K562 (cell line): ENCODE measurements at regions not wholly inside any gene's neighbourhood (a gene's known extent, or its start where the extent isn't known, plus 50 kb on each side); places are given as distances from the start of the nearest gene placed in this dataset.

Experiments used
- EP300 ChIP-seq: IDR thresholded peaks from 2 replicates; pipeline ENCODE4 v1.6.1; 2012; ENCODE audit warnings: low read length, improper control_type of control experiment
- MAFG ChIP-seq: fragments of 450-650 bp; conservative IDR thresholded peaks from 2 replicates; pipeline ENCODE4 v1.6.1; 2016; ENCODE audit warnings: missing genetic modification characterization, missing compliant biosample characterization
- YY1 ChIP-seq, 3 experiments: IDR thresholded peaks; 2 replicates each; pipeline ENCODE4 v1.6.1; 2011; ENCODE audit warnings: low read length in 2 of 3, mild to moderate bottlenecking in 2 of 3, moderate library complexity in 2 of 3, borderline replicate concordance in 1 of 3, control low read depth in 1 of 3, low read depth in 1 of 3; ENCODE audit not compliant: insufficient read depth in 3 of 3, insufficient replicate concordance in 2 of 3, control insufficient read depth in 1 of 3, insufficient read length in 1 of 3; ENCODE audit errors: extremely low read depth in 1 of 3
- TF ChIP-seq, protein P1 (sequence below): sonication (generic); formaldehyde crosslinking; IDR thresholded peaks from 2 replicates; pipeline ENCODE4 v1.8.1; 2022; ENCODE audit warnings: missing genetic modification reagents
- TF ChIP-seq, protein P2 (sequence below), 3 experiments: IDR thresholded peaks in 2 of 3; conservative IDR thresholded peaks in 1 of 3; 2 replicates each; pipeline ENCODE4 v1.5.1; 2011 to 2012; ENCODE audit warnings: low read length in 3 of 3, mild to moderate bottlenecking in 3 of 3, control low read depth in 2 of 3, improper control_type of control experiment in 1 of 3, inconsistent platforms in 1 of 3, low read depth in 1 of 3, mixed read lengths in 1 of 3, moderate library complexity in 1 of 3; ENCODE audit not compliant: insufficient read depth in 2 of 3

DNA sequence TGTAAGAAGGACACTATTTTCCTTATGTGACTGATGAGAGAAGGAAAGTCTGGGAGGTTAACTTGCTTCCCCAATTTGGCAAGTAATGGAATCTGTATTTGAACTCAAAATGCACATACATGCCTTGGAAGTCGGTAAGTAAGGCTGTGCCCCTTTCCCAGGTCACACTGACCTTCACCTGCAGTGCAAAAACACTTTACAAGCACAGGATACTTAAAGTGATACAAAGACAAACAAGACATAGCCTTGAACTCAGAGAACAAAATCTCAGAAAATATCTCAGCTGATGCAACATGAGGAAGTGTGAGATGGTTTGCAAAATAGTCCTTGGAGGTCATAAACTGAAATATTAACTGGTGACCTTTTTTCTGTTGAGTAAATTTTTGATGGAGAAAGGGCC lies 251.1 kb downstream of the RAB38 start:
- TF ChIP-seq, protein P1, sequence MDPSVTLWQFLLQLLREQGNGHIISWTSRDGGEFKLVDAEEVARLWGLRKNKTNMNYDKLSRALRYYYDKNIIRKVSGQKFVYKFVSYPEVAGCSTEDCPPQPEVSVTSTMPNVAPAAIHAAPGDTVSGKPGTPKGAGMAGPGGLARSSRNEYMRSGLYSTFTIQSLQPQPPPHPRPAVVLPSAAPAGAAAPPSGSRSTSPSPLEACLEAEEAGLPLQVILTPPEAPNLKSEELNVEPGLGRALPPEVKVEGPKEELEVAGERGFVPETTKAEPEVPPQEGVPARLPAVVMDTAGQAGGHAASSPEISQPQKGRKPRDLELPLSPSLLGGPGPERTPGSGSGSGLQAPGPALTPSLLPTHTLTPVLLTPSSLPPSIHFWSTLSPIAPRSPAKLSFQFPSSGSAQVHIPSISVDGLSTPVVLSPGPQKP (CRISPR knock-in tag) = no peak
- TF ChIP-seq EP300 (no peak), MAFG (tag) (no peak), YY1 (IDR thresholded peaks at IDR 0.05; ENCODE audit: borderline replicate concordance in 1 of 3, control insufficient read depth in 1 of 3, extremely low read depth in 1 of 3, insufficient read depth in 3 of 3, insufficient read length in 1 of 3, insufficient replicate concordance in 2 of 3, low read depth in 1 of 3, low read length in 2 of 3) (no peak)
- TF ChIP-seq, protein P2, sequence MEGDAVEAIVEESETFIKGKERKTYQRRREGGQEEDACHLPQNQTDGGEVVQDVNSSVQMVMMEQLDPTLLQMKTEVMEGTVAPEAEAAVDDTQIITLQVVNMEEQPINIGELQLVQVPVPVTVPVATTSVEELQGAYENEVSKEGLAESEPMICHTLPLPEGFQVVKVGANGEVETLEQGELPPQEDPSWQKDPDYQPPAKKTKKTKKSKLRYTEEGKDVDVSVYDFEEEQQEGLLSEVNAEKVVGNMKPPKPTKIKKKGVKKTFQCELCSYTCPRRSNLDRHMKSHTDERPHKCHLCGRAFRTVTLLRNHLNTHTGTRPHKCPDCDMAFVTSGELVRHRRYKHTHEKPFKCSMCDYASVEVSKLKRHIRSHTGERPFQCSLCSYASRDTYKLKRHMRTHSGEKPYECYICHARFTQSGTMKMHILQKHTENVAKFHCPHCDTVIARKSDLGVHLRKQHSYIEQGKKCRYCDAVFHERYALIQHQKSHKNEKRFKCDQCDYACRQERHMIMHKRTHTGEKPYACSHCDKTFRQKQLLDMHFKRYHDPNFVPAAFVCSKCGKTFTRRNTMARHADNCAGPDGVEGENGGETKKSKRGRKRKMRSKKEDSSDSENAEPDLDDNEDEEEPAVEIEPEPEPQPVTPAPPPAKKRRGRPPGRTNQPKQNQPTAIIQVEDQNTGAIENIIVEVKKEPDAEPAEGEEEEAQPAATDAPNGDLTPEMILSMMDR (IDR thresholded peaks at IDR 0.05 in 2 of 3, conservative IDR thresholded peaks at IDR 0.05 in 1 of 3; ENCODE audit: insufficient read depth in 2 of 3, low read depth in 1 of 3, low read length in 3 of 3) = no peak
